OCI-LY3 (cell line): ENCODE measurements at regions not wholly inside any gene's neighbourhood (a gene's known extent, or its start where the extent isn't known, plus 50 kb on each side); places are given as distances from the start of the nearest gene placed in this dataset.

Experiments used
- H2AFZ ChIP-seq: fragments of 200-600, 300-600 bp; shearing (Covaris generic); 2 replicates; pipeline ENCODE4 v1.6.0; 2014; ENCODE audit warnings: antibody characterized with exemption, low read depth, low read length
- H3K27ac ChIP-seq: fragments of 200-600, 300-600 bp; sonication (generic); 2 replicates; pipeline ENCODE4 v1.5.1; 2014; ENCODE audit warnings: mild to moderate bottlenecking, low read length, moderate library complexity, mixed read lengths
- H3K27me3 ChIP-seq: fragments of 200-600, 300-600 bp; sonication (generic); 2 replicates; pipeline ENCODE4 v1.6.1; 2014; ENCODE audit warnings: low read depth, low read length, mixed read lengths
- H3K36me3 ChIP-seq: fragments of 200-600, 300-600 bp; sonication (generic); replicated peaks from 2 replicates; pipeline ENCODE3; 2014; ENCODE audit warnings: low read depth, low read length, mixed read lengths
- H3K4me1 ChIP-seq: fragments of 300-600, 200-600 bp; sonication (generic); 2 replicates; pipeline ENCODE4 v1.6.1; 2014; ENCODE audit warnings: low read length, mixed read lengths
- H3K4me2 ChIP-seq: fragments of 200-600, 300-600 bp; sonication (generic); 2 replicates; pipeline ENCODE4 v1.6.1; 2014; ENCODE audit warnings: low read length, mixed read lengths
- H3K4me3 ChIP-seq: fragments of 300-600, 200-600 bp; sonication (generic); 2 replicates; pipeline ENCODE4 v1.5.1; 2014; ENCODE audit warnings: antibody characterized with exemption, mild to moderate bottlenecking, low read length, moderate library complexity
- H3K79me2 ChIP-seq: fragments of 300-600, 200-600 bp; shearing (Covaris generic); 2 replicates; pipeline ENCODE4 v1.6.1; 2014; ENCODE audit warnings: mild to moderate bottlenecking, low read length, mixed read lengths
- H3K9ac ChIP-seq: fragments of 300-600, 200-600 bp; shearing (Covaris generic); 2 replicates; pipeline ENCODE4 v1.6.0; 2014; ENCODE audit warnings: mild to moderate bottlenecking, low read length, moderate library complexity
- H3K9me3 ChIP-seq: fragments of 200-600, 300-600 bp; shearing (Covaris generic); 2 replicates; pipeline ENCODE4 v1.6.1; 2014; ENCODE audit warnings: low read length, mixed read lengths; ENCODE audit not compliant: insufficient read depth
- H4K20me1 ChIP-seq: fragments of 200-600, 300-600 bp; sonication (generic); 2 replicates; pipeline ENCODE4 v1.6.1; 2016; ENCODE audit warnings: low read length, mixed read lengths; ENCODE audit not compliant: insufficient read depth
- EZH2phosphoT487 ChIP-seq: fragments of 200-600 bp; shearing (Covaris generic); IDR thresholded peaks from 2 replicates; pipeline ENCODE4 v1.6.1; 2018; ENCODE audit warnings: antibody characterized with exemption, mixed run types, low read depth
- TF ChIP-seq, protein P1 (sequence below): fragments of 200-600, 300-600 bp; sonication (generic); IDR thresholded peaks from 2 replicates; pipeline ENCODE4 v1.5.1; 2014; ENCODE audit warnings: antibody characterized with exemption, low read length, low read depth

DNA sequence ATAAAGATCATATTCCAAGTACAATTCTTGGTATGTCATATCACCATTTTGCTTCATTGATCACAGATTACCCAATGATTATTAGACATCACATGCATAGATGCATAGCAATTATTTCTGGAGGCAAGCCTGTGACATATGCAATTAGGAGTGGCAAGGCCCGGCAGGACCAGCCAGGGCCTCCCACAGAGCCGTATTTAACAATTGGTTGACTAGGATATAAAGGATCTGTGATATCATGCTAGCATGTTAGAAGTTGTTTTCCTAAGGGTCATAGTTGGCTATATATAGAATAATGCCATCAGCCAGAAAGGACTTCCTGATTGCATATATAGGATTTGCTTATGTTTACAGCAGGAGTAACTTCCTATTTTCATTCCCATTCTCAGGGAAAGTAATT, 103.5 kb upstream of the OTUD4 start:
- no peaks in the 10 kb centered on the region for H4K20me1 ChIP-seq
- TF ChIP-seq, protein P1, sequence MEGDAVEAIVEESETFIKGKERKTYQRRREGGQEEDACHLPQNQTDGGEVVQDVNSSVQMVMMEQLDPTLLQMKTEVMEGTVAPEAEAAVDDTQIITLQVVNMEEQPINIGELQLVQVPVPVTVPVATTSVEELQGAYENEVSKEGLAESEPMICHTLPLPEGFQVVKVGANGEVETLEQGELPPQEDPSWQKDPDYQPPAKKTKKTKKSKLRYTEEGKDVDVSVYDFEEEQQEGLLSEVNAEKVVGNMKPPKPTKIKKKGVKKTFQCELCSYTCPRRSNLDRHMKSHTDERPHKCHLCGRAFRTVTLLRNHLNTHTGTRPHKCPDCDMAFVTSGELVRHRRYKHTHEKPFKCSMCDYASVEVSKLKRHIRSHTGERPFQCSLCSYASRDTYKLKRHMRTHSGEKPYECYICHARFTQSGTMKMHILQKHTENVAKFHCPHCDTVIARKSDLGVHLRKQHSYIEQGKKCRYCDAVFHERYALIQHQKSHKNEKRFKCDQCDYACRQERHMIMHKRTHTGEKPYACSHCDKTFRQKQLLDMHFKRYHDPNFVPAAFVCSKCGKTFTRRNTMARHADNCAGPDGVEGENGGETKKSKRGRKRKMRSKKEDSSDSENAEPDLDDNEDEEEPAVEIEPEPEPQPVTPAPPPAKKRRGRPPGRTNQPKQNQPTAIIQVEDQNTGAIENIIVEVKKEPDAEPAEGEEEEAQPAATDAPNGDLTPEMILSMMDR, result no peak
- TF ChIP-seq EZH2phosphoT487, result no peak
- no peak overlapping the region for H2AFZ ChIP-seq
- peaks cover 6% of the 10 kb centered on the region; the same call in 1 of the 2 replicates for H3K27me3 ChIP-seq
- no peaks in the 10 kb centered on the region for H3K4me1 ChIP-seq
- H3K9me3 ChIP-seq, result no peaks in the 10 kb centered on the region
- H3K36me3 ChIP-seq, result no peaks in the 10 kb centered on the region
- H3K4me3 ChIP-seq, result no peak overlapping the region
- no peak overlapping the region for H3K9ac ChIP-seq
- no peaks in the 10 kb centered on the region for H3K79me2 ChIP-seq
- no peak overlapping the region for H3K27ac ChIP-seq
- H3K4me2 ChIP-seq, result no peak overlapping the region

DNA sequence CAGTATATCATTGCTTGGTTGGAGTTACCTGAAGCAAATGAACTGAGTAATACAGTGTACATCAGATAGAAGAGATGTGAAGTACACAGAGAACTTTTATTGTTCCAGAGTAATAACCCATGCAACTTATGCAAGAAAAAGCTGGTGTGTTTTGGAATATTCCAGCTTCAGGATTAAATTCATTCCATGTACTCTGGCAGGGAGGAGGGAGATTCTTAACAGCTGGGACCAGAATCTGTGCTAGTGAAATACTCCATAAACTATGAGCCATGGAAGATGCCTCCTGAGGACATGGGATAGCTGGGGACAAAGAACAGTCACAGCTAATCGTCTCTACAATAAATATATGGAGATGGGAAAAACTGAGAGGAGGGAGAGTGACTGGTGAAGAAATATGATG, 101.6 kb upstream of the OTUD4 start:
- no peak overlapping the region for H2AFZ ChIP-seq
- H3K79me2 ChIP-seq, result no peaks in the 10 kb centered on the region
- H3K36me3 ChIP-seq, result no peaks in the 10 kb centered on the region
- no peaks in the 10 kb centered on the region for H4K20me1 ChIP-seq
- H3K9ac ChIP-seq, result no peak overlapping the region
- TF ChIP-seq, protein P1, result no peak
- no peak for TF ChIP-seq EZH2phosphoT487
- no peaks in the 10 kb centered on the region for H3K4me1 ChIP-seq
- H3K27me3 ChIP-seq, result peaks cover under 1% of the 10 kb centered on the region; the same call in 1 of the 2 replicates
- H3K27ac ChIP-seq, result no peak overlapping the region
- H3K4me3 ChIP-seq, result no peak overlapping the region
- no peaks in the 10 kb centered on the region for H3K9me3 ChIP-seq
- no peak overlapping the region for H3K4me2 ChIP-seq

- Histone ChIP-seq H3K4me3 (no peak overlapping the region), H3K9ac (no peak overlapping the region), H3K36me3 (no peaks in the 10 kb centered on the region), H4K20me1 (no peaks in the 10 kb centered on the region), H2AFZ (no peak overlapping the region), H3K4me1 (no peaks in the 10 kb centered on the region), H3K9me3 (no peaks in the 10 kb centered on the region), H3K79me2 (no peaks in the 10 kb centered on the region), H3K4me2 (no peak overlapping the region), H3K27me3 (no peaks in the 10 kb centered on the region; the same call in 1 of the 2 replicates), H3K27ac (no peak overlapping the region)
- TF ChIP-seq, protein P1, result no peak
- TF ChIP-seq EZH2phosphoT487, result no peak
Measured at GRCh38 chr4:145281224-145281623, 100.8 kb upstream of the OTUD4 start.

DNA sequence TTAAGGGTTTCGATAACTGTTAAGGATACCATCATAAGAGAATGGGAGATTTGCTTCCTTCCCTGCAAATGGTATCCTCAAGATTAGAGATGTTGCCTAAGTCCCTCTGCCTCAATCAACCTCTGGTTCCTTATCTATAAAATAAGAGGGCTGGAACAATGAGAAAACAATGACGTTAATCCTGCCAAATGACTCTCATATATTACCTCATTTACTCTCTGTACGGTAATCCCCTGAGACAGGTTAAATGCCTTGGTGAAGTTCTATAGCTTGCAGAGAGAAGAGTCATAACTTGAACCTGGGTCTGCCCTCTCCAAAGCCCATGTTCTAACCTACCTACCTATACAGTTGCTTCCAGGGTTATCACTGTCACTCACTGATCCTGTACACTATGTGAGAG, 100.2 kb upstream of the OTUD4 start:
- H2AFZ ChIP-seq, result no peak overlapping the region
- no peak overlapping the region for H3K4me2 ChIP-seq
- no peaks in the 10 kb centered on the region for H3K27me3 ChIP-seq
- H3K9me3 ChIP-seq, result no peaks in the 10 kb centered on the region
- H4K20me1 ChIP-seq, result no peaks in the 10 kb centered on the region
- H3K4me1 ChIP-seq, result no peaks in the 10 kb centered on the region
- H3K79me2 ChIP-seq, result no peaks in the 10 kb centered on the region
- no peak overlapping the region for H3K27ac ChIP-seq
- H3K4me3 ChIP-seq, result no peak overlapping the region
- no peaks in the 10 kb centered on the region for H3K36me3 ChIP-seq
- TF ChIP-seq, protein P1, result no peak
- no peak for TF ChIP-seq EZH2phosphoT487
- no peak overlapping the region for H3K9ac ChIP-seq
